ENCODE measurements at regions not wholly inside any gene's neighbourhood (a gene's known extent, or its start where the extent isn't known, plus 50 kb on each side); places are given as distances from the start of the nearest gene placed in this dataset.

DNA sequence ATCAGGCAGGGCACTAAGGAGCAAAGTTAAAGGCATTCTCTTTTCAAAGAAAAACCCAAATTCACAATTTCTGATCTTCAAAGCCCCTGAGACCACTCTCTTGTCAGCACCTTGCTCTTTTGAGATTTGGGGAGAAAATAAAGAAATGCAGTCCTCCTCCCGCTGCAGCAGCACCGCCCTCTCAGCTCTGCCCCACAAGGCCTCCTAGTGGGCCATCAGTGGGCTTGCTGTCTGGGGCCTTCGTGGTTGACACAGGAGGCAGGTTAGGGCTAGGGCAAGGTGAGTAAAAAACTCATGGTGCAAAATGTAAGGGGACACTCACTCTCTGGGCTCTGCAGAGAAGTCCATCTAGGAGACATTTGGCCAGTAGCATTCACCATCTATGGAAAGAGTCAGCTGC, 67.4 kb upstream of the CTTNBP2NL start:
- H3K4me3 ChIP-seq, result no peak overlapping the region
- H3K4me1 ChIP-seq, result no peaks in the 10 kb centered on the region
- TF ChIP-seq POLR2A (IDR thresholded peaks at IDR 0.05), result no peak
- TF ChIP-seq, protein P1, sequence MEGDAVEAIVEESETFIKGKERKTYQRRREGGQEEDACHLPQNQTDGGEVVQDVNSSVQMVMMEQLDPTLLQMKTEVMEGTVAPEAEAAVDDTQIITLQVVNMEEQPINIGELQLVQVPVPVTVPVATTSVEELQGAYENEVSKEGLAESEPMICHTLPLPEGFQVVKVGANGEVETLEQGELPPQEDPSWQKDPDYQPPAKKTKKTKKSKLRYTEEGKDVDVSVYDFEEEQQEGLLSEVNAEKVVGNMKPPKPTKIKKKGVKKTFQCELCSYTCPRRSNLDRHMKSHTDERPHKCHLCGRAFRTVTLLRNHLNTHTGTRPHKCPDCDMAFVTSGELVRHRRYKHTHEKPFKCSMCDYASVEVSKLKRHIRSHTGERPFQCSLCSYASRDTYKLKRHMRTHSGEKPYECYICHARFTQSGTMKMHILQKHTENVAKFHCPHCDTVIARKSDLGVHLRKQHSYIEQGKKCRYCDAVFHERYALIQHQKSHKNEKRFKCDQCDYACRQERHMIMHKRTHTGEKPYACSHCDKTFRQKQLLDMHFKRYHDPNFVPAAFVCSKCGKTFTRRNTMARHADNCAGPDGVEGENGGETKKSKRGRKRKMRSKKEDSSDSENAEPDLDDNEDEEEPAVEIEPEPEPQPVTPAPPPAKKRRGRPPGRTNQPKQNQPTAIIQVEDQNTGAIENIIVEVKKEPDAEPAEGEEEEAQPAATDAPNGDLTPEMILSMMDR (IDR thresholded peaks at IDR 0.05 in 4 of 5, conservative IDR thresholded peaks at IDR 0.05 in 1 of 5), result no peak
- no peaks in the 10 kb centered on the region for H3K36me3 ChIP-seq
- H3K27me3 ChIP-seq, result no peaks in the 10 kb centered on the region
- in situ Hi-C loops (cut with MboI; ENCODE audit: low sequenced_read_pairs in 4 of 4), result loop anchor here in 2 of 4 donors (25.0 kb wide), 2 partner anchors 516 to 541 kb away; no protein-coding TSS in a partner anchor
- ATAC-seq (no peak), DNase-seq (no peak)
- intact Hi-C loops (cut with DNase I; ENCODE audit: low total_unique reads), result no loop called here
- H3K9me3 ChIP-seq, result no peaks in the 10 kb centered on the region
- H3K27ac ChIP-seq, result no peak overlapping the region

DNA sequence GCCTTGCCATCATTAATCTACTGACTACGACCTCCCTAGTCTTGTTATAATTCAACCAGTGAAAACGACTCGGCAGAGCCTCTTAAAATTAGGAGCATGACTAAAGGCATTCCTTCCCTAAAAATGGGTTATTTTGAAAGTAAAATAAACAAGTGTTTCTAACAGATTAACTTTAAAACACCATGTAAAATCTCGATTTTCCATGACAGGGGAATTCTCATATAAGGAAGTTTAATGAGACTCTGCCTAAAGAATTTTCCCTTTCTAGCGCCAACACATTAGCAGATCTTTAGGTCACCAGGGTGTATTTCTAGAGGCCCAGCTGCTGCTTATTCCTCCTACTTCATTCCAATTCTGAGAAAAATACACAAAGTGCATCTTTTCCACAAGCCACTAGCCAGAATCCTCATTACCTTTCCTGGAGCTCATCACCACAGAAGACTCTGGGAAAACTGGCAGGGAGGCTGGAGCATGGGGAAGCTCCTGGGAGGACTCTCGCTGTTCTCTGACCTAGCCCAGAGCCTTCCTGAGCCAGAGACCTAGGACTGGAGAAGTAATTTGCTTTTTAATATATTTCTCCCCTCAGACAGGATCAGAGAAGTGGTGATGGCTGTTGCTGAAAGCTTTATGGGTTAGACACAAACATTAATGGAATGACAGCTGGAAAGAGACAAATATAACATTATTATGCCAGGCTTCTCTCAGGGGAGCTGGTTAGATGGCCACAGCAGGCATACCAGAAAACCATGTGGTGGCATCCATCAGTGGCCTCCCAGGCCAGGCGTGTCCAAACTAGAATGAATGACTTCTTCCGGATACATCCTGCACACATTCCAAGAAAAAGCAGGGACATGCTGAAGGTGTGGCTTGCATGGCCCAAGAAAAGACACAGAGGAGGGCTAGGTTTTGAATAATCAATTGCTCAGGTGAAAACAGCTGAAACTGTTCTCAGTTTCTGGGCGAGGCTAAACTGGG, 63.6 kb upstream of the CTTNBP2NL start:
- Histone ChIP-seq H3K4me1 (no peaks in the 10 kb centered on the region), H3K27ac (no peak overlapping the region), H3K27me3 (no peaks in the 10 kb centered on the region), H3K36me3 (no peaks in the 10 kb centered on the region), H3K9me3 (no peaks in the 10 kb centered on the region), H3K4me3 (no peak overlapping the region)
- no peak for DNase-seq
- TF ChIP-seq POLR2A (IDR thresholded peaks at IDR 0.05), result no peak
- in situ Hi-C loops (cut with MboI; ENCODE audit: low sequenced_read_pairs in 4 of 4), result loop anchor here in 3 of 4 donors (10.0 to 25.0 kb wide), 3 partner anchors 520 to 545 kb away; no protein-coding TSS in a partner anchor
- ATAC-seq, result no peak
- intact Hi-C loops (cut with DNase I; ENCODE audit: low total_unique reads), result no loop called here

DNA sequence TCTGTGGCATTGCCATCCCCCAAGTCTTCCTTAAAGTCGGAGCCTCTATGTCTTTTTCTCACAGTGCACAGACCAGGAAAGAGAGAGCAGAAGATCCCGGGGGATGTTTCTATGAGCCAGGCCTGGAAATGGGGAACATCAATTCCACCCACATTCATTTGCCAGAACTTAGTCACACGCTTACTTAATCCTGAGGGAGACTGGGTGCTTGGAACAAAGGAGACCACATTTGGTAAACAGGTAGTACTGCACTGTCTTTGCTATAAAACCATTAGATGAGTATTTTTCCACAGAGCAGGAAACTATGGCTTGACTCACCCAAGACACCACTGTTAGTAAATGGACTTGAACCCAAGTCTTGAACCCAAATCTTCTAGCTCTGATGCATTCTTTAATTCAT, 60.7 kb upstream of the CTTNBP2NL start:
- no peaks in the 10 kb centered on the region for H3K9me3 ChIP-seq
- TF ChIP-seq, protein P1 (IDR thresholded peaks at IDR 0.05 in 4 of 5, conservative IDR thresholded peaks at IDR 0.05 in 1 of 5), result no peak
- no peak for TF ChIP-seq POLR2A (IDR thresholded peaks at IDR 0.05)
- no peaks in the 10 kb centered on the region for H3K36me3 ChIP-seq
- in situ Hi-C loops (cut with MboI; ENCODE audit: low sequenced_read_pairs in 4 of 4) (loop anchor here in 3 of 4 donors (10.0 to 25.0 kb wide), 3 partner anchors 523 to 548 kb away; no protein-coding TSS in a partner anchor), intact Hi-C loops (cut with DNase I; ENCODE audit: low total_unique reads) (no loop called here)
- ATAC-seq (no peak), DNase-seq (no peak)
- no peak overlapping the region for H3K4me3 ChIP-seq
- H3K27ac ChIP-seq, result no peak overlapping the region
- no peaks in the 10 kb centered on the region for H3K4me1 ChIP-seq
- peaks cover 0 to 4% (median 0%) of the 10 kb centered on the region in 3 donors for H3K27me3 ChIP-seq

DNA sequence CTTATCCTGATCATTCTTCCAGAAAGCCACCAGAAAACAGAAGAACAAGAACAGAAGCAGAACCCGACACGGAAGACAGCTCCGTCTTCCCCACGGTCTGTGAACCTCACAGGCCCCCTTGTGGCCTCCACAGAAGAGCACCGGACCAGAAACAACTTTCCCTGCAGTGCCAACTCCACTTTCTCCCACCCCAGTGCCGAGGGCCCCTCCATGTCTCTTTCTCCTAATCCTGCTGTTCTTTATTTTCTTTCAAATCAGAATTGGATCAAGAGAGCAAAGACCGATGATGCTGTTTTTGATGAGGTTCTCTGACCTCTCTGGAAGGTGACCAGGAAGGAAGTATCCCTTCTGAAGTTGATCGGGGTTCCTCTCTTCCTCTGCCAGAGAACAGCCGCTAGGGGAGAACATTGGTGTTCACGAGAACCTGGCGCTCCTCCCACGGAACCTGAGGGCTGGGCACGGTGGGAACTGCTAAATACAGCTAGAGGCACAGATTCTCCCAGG, 58.9 kb upstream of the CTTNBP2NL start:
- intact Hi-C loops (cut with DNase I; ENCODE audit: low total_unique reads), result no loop called here
- Histone ChIP-seq H3K4me1 (no peaks in the 10 kb centered on the region), H3K4me3 (no peak overlapping the region), H3K36me3 (no peaks in the 10 kb centered on the region), H3K27ac (no peak overlapping the region), H3K27me3 (peaks cover 0 to 4% (median 0%) of the 10 kb centered on the region in 3 donors), H3K9me3 (no peaks in the 10 kb centered on the region)
- ATAC-seq (peak in 1 of 2 donors; percentile 68), DNase-seq (peak in 1 of 2 donors; percentile 34)
- TF ChIP-seq, protein P1 (IDR thresholded peaks at IDR 0.05 in 4 of 5, conservative IDR thresholded peaks at IDR 0.05 in 1 of 5), result peak; percentile 14 to 51 (median 38)
- no peak for TF ChIP-seq POLR2A (IDR thresholded peaks at IDR 0.05)
- in situ Hi-C loops (cut with MboI; ENCODE audit: low sequenced_read_pairs in 4 of 4), result loop anchor here in 3 of 4 donors (10.0 to 25.0 kb wide), 3 partner anchors 525 to 550 kb away; no protein-coding TSS in a partner anchor

DNA sequence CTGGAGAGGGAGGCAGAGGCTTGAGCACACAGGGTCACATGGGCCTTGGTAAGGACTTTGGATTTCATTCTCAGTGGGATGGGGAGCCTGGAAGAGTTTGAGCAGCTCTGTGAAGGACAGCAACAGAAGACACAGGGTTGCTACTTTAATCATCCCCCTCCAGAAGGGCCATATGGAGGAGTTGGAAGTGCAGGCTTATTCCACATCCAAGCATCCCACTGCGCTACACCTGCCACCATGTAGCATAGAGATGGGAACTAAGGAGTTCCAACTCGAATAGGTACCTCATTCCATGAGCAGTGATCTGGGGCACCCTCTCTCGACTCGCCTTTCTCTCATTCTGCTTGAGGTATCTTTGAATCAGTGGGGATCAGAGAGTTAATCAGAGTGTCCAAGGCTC, 54.0 kb upstream of the CTTNBP2NL start:
- Histone ChIP-seq H3K27ac (no peak overlapping the region), H3K36me3 (no peaks in the 10 kb centered on the region), H3K4me3 (no peak overlapping the region), H3K9me3 (no peaks in the 10 kb centered on the region), H3K4me1 (no peaks in the 10 kb centered on the region), H3K27me3 (peaks cover 0 to 4% (median 0%) of the 10 kb centered on the region in 3 donors)
- TF ChIP-seq, protein P1 (IDR thresholded peaks at IDR 0.05 in 4 of 5, conservative IDR thresholded peaks at IDR 0.05 in 1 of 5), result no peak
- no peak for TF ChIP-seq POLR2A (IDR thresholded peaks at IDR 0.05)
- no peak for ATAC-seq
- in situ Hi-C loops (cut with MboI; ENCODE audit: low sequenced_read_pairs in 4 of 4) (loop anchor here in 2 of 4 donors (25.0 kb wide), 2 partner anchors 530 to 555 kb away; no protein-coding TSS in a partner anchor), intact Hi-C loops (cut with DNase I; ENCODE audit: low total_unique reads) (no loop called here)
- no peak for DNase-seq
